Left cardiac atrium (tissue), 4 donors: ENCODE measurements at regions not wholly inside any gene's neighbourhood (a gene's known extent, or its start where the extent isn't known, plus 50 kb on each side); places are given as distances from the start of the nearest gene placed in this dataset.
"Not testable (repeated sequence)": the region's sequence is repeated elsewhere in the genome, so short reads cannot be mapped to it uniquely, and the experiment has no call there.

Experiments used
- ATAC-seq, 2 donors: fragments of 200-7000 bp; cut with Tn5 transposase; one replicate each; pipeline ENCODE4 v1.9.1; 2020; ENCODE audit warnings: mild to moderate bottlenecking in 2 of 2, moderate library complexity in 2 of 2
- DNase-seq: peaks from one replicate; pipeline ENCODE4 v3.0.0-alpha.2; 2020
- intact Hi-C, 2 donors: fragments of 100-400 bp; cut with DNase I; formaldehyde crosslinking; loops; one replicate each; pipeline versions ENCODE4 v1.14.1 to v1.15.1; 2022 to 2023
- donor health status: DM: no; HTN: yes; CAD: no.
- donor health status: DM: no; HTN: yes; CAD: no; lungs with severe emphysema.
- donor health status: DM: yes; HTN: yes; CAD: no.
- donor health status: Dilated cardiomyopathy.

- intact Hi-C loops: no loop called here
- DNase-seq: no peak
- ATAC-seq: no peak
Observed at GRCh38 chr16:29314292-29314934, 92.1 kb downstream of the NPIPB11 start.

GRCh38 chr16:29313559-29314048 is 92.9 kb downstream of the NPIPB11 start:
- DNase-seq (no peak), ATAC-seq (no peak)
- intact Hi-C loops: no loop called here

- DNase-seq (no peak), ATAC-seq (no peak)
- intact Hi-C loops: no loop called here
Observed at GRCh38 chr16:29312835-29313558, 93.5 kb downstream of the NPIPB11 start.

GRCh38 chr16:29312345-29312675 is 94.2 kb downstream of the NPIPB11 start:
- intact Hi-C loops, ATAC-seq, DNase-seq: not testable (repeated sequence)

- no peak for DNase-seq
Observed at GRCh38 chr16:29311461-29312344, 94.8 kb downstream of the NPIPB11 start.

GRCh38 chr16:29310852-29311314 is 95.6 kb downstream of the NPIPB11 start:
- intact Hi-C loops: no loop called here
- peak; percentile 44 to 84 for ATAC-seq
- peak; percentile 54 for DNase-seq

More at GRCh38 chr16:29311461-29312344, 94.8 kb downstream of the NPIPB11 start:
- intact Hi-C loops: no loop called here
- no peak for ATAC-seq

GRCh38 chr16:29310243-29310642 is 96.3 kb downstream of the NPIPB11 start:
- intact Hi-C loops, ATAC-seq, DNase-seq: not testable (repeated sequence)

GRCh38 chr16:29309601-29310000 is 96.9 kb downstream of the NPIPB11 start:
- intact Hi-C loops, ATAC-seq, DNase-seq: not testable (repeated sequence)

GRCh38 chr16:29308644-29309546 is 97.6 kb downstream of the NPIPB11 start:
- DNase-seq: no peak
- intact Hi-C loops: no loop called here
- no peak for ATAC-seq

- intact Hi-C loops: no loop called here
- no peak for DNase-seq
- ATAC-seq: no peak
Observed at GRCh38 chr16:29307598-29308507, 98.7 kb downstream of the NPIPB11 start.

GRCh38 chr16:29306943-29307597 is 99.4 kb downstream of the NPIPB11 start:
- ATAC-seq (no peak), DNase-seq (no peak)
- intact Hi-C loops: no loop called here

GRCh38 chr16:29306201-29306600 is 100.3 kb downstream of the NPIPB11 start:
- DNase-seq (no peak), ATAC-seq (no peak)
- intact Hi-C loops: no loop called here

GRCh38 chr16:29305018-29305417 is 101.5 kb downstream of the NPIPB11 start:
- intact Hi-C loops, ATAC-seq, DNase-seq: not testable (repeated sequence)

GRCh38 chr16:29304251-29304650 is 102.3 kb downstream of the NPIPB11 start:
- DNase-seq (no peak), ATAC-seq (no peak)
- intact Hi-C loops: no loop called here

GRCh38 chr16:29303520-29303919 is 103.0 kb downstream of the NPIPB11 start:
- DNase-seq: no peak
- ATAC-seq: no peak
- intact Hi-C loops: no loop called here

GRCh38 chr16:29302976-29303375 is 103.5 kb downstream of the NPIPB11 start:
- intact Hi-C loops: no loop called here
- DNase-seq: no peak
- no peak for ATAC-seq

GRCh38 chr16:29302433-29302832 is 104.1 kb downstream of the NPIPB11 start:
- DNase-seq, ATAC-seq, intact Hi-C loops: not testable (repeated sequence)
